ENCODE measurements at regions not wholly inside any gene's neighbourhood (a gene's known extent, or its start where the extent isn't known, plus 50 kb on each side); places are given as distances from the start of the nearest gene placed in this dataset.

- no peak for TF ChIP-seq CTCF (IDR thresholded peaks at IDR 0.05; ENCODE audit: insufficient read depth, low read depth, low read length, missing control alignments)
- H3K4me3 ChIP-seq (ENCODE audit: low read length): no peak overlapping the region
- no peak for DNase-seq (ENCODE audit: low read depth)
These were observed 114.7 kb upstream of the OTOS start for GRCh38 chr2:240255165-240255491.

- peak overlapping the region; percentile 41 for H3K4me3 ChIP-seq (ENCODE audit: low read length)
These were observed 115.6 kb upstream of the OTOS start for GRCh38 chr2:240255811-240256703.

GRCh38 chr2:240256704-240257637 is 116.5 kb upstream of the OTOS start:
- no peak for DNase-seq (ENCODE audit: low read depth)
- no peak overlapping the region for H3K4me3 ChIP-seq (ENCODE audit: low read length)
- TF ChIP-seq CTCF (IDR thresholded peaks at IDR 0.05; ENCODE audit: insufficient read depth, low read depth, low read length, missing control alignments): peak; percentile 17

More at GRCh38 chr2:240255811-240256703, 115.6 kb upstream of the OTOS start:
- DNase-seq (ENCODE audit: low read depth): peak; percentile 85
- no peak for TF ChIP-seq CTCF (IDR thresholded peaks at IDR 0.05; ENCODE audit: insufficient read depth, low read depth, low read length, missing control alignments)

GRCh38 chr2:240257940-240258580 is 117.6 kb upstream of the OTOS start:
- no peak for TF ChIP-seq CTCF (IDR thresholded peaks at IDR 0.05; ENCODE audit: insufficient read depth, low read depth, low read length, missing control alignments)
- H3K4me3 ChIP-seq (ENCODE audit: low read length): no peak overlapping the region
- DNase-seq (ENCODE audit: low read depth): no peak

- H3K4me3 ChIP-seq (ENCODE audit: low read length): no peak overlapping the region
- no peak for TF ChIP-seq CTCF (IDR thresholded peaks at IDR 0.05; ENCODE audit: insufficient read depth, low read depth, low read length, missing control alignments)
- no peak for DNase-seq (ENCODE audit: low read depth)
These were observed 118.2 kb upstream of the OTOS start for GRCh38 chr2:240258685-240259084.

- no peak for DNase-seq (ENCODE audit: low read depth)
- no peak overlapping the region for H3K4me3 ChIP-seq (ENCODE audit: low read length)
- TF ChIP-seq CTCF (IDR thresholded peaks at IDR 0.05; ENCODE audit: insufficient read depth, low read depth, low read length, missing control alignments): no peak
These were observed 118.9 kb upstream of the OTOS start for GRCh38 chr2:240259201-240259923.

Measured in epithelial cell of esophagus (primary cell).